ENCODE measurements at regions not wholly inside any gene's neighbourhood (a gene's known extent, or its start where the extent isn't known, plus 50 kb on each side); places are given as distances from the start of the nearest gene placed in this dataset.

GRCh38 chr17:13728781-13729180 is 127.1 kb upstream of the HS3ST3A1 start:
- intact Hi-C loops (cut with DNase I; ENCODE audit: low total_unique reads) = no loop called here
- H3K27ac ChIP-seq = no peak overlapping the region
- no peaks in the 10 kb centered on the region for H3K4me1 ChIP-seq
- H3K4me3 ChIP-seq = no peak overlapping the region
- TF ChIP-seq, protein P1, sequence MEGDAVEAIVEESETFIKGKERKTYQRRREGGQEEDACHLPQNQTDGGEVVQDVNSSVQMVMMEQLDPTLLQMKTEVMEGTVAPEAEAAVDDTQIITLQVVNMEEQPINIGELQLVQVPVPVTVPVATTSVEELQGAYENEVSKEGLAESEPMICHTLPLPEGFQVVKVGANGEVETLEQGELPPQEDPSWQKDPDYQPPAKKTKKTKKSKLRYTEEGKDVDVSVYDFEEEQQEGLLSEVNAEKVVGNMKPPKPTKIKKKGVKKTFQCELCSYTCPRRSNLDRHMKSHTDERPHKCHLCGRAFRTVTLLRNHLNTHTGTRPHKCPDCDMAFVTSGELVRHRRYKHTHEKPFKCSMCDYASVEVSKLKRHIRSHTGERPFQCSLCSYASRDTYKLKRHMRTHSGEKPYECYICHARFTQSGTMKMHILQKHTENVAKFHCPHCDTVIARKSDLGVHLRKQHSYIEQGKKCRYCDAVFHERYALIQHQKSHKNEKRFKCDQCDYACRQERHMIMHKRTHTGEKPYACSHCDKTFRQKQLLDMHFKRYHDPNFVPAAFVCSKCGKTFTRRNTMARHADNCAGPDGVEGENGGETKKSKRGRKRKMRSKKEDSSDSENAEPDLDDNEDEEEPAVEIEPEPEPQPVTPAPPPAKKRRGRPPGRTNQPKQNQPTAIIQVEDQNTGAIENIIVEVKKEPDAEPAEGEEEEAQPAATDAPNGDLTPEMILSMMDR (IDR thresholded peaks at IDR 0.05) = no peak
- H3K9me3 ChIP-seq = no peaks in the 10 kb centered on the region
- no peaks in the 10 kb centered on the region for H3K27me3 ChIP-seq
- H3K36me3 ChIP-seq = no peaks in the 10 kb centered on the region
- DNase-seq = no peak

DNA sequence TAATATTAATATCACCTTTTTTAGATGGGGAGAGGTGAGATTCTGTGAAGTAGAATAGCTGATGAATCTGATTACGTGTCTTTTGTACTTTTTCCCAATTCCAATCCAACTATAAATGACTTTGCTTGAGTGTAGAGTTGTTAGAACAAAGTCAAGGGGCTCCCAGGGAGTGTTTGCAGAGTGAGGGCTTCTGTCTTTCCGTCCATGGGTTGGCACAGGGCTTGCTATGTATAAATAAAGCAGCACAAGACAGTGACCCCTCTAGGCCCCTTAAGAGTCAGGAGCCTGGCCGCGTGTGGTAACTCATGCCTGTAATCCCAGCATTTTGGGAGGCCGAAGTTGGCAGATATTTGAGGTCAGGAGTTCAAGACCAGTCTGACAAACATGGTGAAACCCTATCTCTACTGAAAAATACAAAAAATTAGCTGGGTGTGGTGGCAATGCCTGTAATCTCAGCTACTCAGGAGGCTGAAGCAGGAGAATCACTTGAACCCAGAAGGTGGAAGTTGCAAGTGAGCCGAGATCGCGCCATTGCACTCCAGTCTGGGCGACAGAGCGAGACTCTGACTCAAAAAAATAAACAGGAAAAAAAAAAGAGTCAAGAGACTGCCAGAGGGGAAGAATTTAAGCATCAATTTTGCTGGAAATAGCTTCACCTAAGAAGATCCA is 127.9 kb upstream of the HS3ST3A1 start:
- H3K4me1 ChIP-seq = no peaks in the 10 kb centered on the region
- H3K36me3 ChIP-seq = no peaks in the 10 kb centered on the region
- no peak for DNase-seq
- H3K27ac ChIP-seq = no peak overlapping the region
- intact Hi-C loops (cut with DNase I; ENCODE audit: low total_unique reads) = no loop called here
- TF ChIP-seq, protein P1 (IDR thresholded peaks at IDR 0.05) = no peak
- H3K9me3 ChIP-seq = no peaks in the 10 kb centered on the region
- H3K4me3 ChIP-seq = no peak overlapping the region
- H3K27me3 ChIP-seq = no peaks in the 10 kb centered on the region

GRCh38 chr17:13734880-13735279 is 133.2 kb upstream of the HS3ST3A1 start:
- no peaks in the 10 kb centered on the region for H3K4me1 ChIP-seq
- intact Hi-C loops (cut with DNase I; ENCODE audit: low total_unique reads) = no loop called here
- H3K27me3 ChIP-seq = no peaks in the 10 kb centered on the region
- TF ChIP-seq, protein P1 (IDR thresholded peaks at IDR 0.05) = no peak
- H3K36me3 ChIP-seq = no peaks in the 10 kb centered on the region
- no peak overlapping the region for H3K4me3 ChIP-seq
- no peak for DNase-seq
- no peak overlapping the region for H3K27ac ChIP-seq
- no peaks in the 10 kb centered on the region for H3K9me3 ChIP-seq

DNA sequence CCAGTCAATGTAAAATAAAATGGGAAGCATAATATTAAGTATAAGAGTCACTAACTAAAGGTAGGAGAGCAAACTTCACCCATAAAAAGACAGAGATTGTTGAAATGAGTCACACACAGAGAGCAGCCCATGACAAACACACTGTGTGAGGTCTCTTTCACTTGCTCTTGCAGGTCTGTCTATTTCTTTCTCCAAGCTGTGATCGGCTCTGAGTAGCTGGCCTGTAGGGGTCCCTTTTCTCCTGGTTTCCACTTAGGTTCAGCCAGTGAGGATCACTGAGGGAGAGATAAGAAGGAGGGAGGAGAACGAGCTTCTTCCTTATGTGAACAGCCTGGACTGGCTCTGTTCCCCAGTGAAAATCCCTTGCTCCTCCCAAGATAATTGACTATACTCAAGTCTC is 133.7 kb upstream of the HS3ST3A1 start:
- intact Hi-C loops (cut with DNase I; ENCODE audit: low total_unique reads) = no loop called here
- H3K36me3 ChIP-seq = no peaks in the 10 kb centered on the region

DNA sequence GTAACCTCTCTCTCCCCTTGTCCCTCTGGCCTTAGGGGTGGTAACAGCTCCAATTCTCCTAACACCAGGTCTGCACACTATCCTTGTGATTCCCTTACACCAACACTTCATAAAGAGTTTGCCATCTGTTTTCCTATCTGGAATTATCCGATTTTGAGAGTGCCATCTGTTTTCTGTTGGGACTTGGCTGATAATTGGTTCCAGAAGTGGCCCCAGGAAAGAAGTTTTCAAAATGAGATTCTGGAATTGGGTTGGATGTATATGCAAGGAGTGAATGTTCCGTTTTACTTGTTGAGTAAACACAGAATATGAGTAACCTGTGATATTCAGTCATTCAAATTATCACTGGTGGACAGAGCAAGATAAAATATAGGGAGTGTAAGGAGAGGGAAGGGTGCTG is 134.1 kb upstream of the HS3ST3A1 start:
- H3K27ac ChIP-seq = no peak overlapping the region
- DNase-seq = no peak
- intact Hi-C loops (cut with DNase I; ENCODE audit: low total_unique reads) = no loop called here
- no peaks in the 10 kb centered on the region for H3K9me3 ChIP-seq
- H3K27me3 ChIP-seq = no peaks in the 10 kb centered on the region
- H3K36me3 ChIP-seq = no peaks in the 10 kb centered on the region
- TF ChIP-seq, protein P1 (IDR thresholded peaks at IDR 0.05) = no peak
- H3K4me1 ChIP-seq = no peaks in the 10 kb centered on the region
- H3K4me3 ChIP-seq = no peak overlapping the region

More for the DNA sequence above, 133.7 kb upstream of the HS3ST3A1 start:
- Histone ChIP-seq H3K4me1 (no peaks in the 10 kb centered on the region), H3K27me3 (no peaks in the 10 kb centered on the region), H3K9me3 (no peaks in the 10 kb centered on the region), H3K27ac (no peak overlapping the region), H3K4me3 (no peak overlapping the region)
- DNase-seq = no peak
- TF ChIP-seq, protein P1 (IDR thresholded peaks at IDR 0.05) = no peak

DNA sequence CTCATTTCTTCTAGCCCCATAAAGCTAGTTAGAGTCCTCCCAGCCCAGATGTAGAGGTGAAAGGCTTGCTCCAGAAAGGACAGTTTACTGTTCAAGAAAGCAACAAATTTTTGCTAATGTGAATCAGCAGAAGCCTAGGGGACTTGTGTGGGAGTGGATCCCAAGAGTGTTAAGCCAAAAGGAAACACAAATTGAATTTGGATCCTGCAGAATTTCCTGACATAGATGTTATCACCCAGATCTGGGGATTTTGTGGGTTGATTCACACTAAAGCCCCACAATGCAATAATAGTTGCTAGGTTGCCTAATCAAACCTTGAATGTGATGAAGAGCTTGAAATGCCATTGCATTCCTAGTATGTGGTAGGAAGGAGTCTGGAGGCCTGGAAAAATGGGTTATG is 135.2 kb upstream of the HS3ST3A1 start:
- H3K36me3 ChIP-seq = no peaks in the 10 kb centered on the region
- intact Hi-C loops (cut with DNase I; ENCODE audit: low total_unique reads) = no loop called here
- H3K27ac ChIP-seq = no peak overlapping the region
- no peaks in the 10 kb centered on the region for H3K9me3 ChIP-seq
- DNase-seq = no peak
- TF ChIP-seq, protein P1 (IDR thresholded peaks at IDR 0.05) = no peak
- H3K27me3 ChIP-seq = no peaks in the 10 kb centered on the region
- H3K4me3 ChIP-seq = no peak overlapping the region
- H3K4me1 ChIP-seq = no peaks in the 10 kb centered on the region
